Activated CD8-positive, alpha-beta T cell treated with anti-CD3 and anti-CD28 coated beads, Interleukin-2, amount 10 ng/mL, durations not matched to agents 7 days and 5 days (primary cell): ENCODE measurements at regions not wholly inside any gene's neighbourhood (a gene's known extent, or its start where the extent isn't known, plus 50 kb on each side); places are given as distances from the start of the nearest gene placed in this dataset.

Source experiments
- ATAC-seq: fragments of 150-1000 bp; cut with Tn5 transposase; one replicate; pipeline ENCODE4 v1.10.0; 2021; ENCODE audit warnings: moderate library complexity
- CTCF ChIA-PET: fragments of 350-600 bp; sonication (Branson Sonifier 250); formaldehyde crosslinking; loops from one replicate; lab custom pipeline; 2021; ENCODE audit warnings: antibody characterized with exemption; lab: Charles Lee
- POLR2A ChIA-PET: fragments of 350-600 bp; sonication (Branson Sonifier 250); formaldehyde crosslinking; loops from one replicate; lab custom pipeline; 2021; ENCODE audit warnings: antibody characterized with exemption; lab: Charles Lee
- DNase-seq: peaks from one replicate; pipeline ENCODE4 v3.0.0-alpha.2; 2020
- H3K27ac Mint-ChIP-seq: one replicate; pipeline ENCODE4 v1.8.0; 2021; ENCODE audit warnings: mild to moderate bottlenecking, mixed read lengths
- H3K27me3 Mint-ChIP-seq: one replicate; pipeline ENCODE4 v1.8.0; 2021; ENCODE audit warnings: low read depth, mixed read lengths
- H3K36me3 Mint-ChIP-seq: one replicate; pipeline ENCODE4 v1.8.0; 2021; ENCODE audit warnings: low read depth, mixed read lengths
- H3K4me1 Mint-ChIP-seq: one replicate; pipeline ENCODE4 v1.8.0; 2021; ENCODE audit warnings: low read depth, mixed read lengths
- H3K4me3 Mint-ChIP-seq: one replicate; pipeline ENCODE4 v1.8.0; 2021; ENCODE audit warnings: mild to moderate bottlenecking, mixed read lengths
- H3K9me3 Mint-ChIP-seq: one replicate; pipeline ENCODE4 v1.8.0; 2022; ENCODE audit warnings: mixed read lengths; ENCODE audit not compliant: insufficient read depth

DNA sequence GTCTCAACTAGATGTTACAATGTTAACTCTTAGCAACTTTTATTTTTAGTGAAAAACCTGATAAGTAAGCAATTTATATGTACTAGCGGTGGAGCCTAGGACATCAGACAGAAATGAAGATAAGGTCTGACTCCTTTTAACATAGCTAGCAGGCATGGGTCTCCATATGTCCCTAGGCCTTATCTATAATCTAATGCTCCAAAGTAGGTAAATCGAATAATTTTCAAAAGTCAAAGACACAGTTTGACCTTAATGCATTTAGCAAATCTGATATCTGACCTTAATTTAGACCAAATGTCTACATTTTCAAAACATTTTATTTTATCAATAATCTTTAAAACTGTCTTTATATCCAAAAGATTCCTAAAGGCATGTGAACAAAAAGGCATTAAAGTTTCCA, 305.0 kb upstream of the CCNH start:
- no peak overlapping the region for H3K4me3 Mint-ChIP-seq
- ATAC-seq: no peak
- no peak overlapping the region for H3K27ac Mint-ChIP-seq
- no peaks in the 10 kb centered on the region for H3K4me1 Mint-ChIP-seq
- H3K27me3 Mint-ChIP-seq: no peaks in the 10 kb centered on the region
- POLR2A ChIA-PET: no interaction called here
- CTCF ChIA-PET: no interaction called here
- H3K9me3 Mint-ChIP-seq: no peaks in the 10 kb centered on the region
- no peaks in the 10 kb centered on the region for H3K36me3 Mint-ChIP-seq
- no peak for DNase-seq

DNA sequence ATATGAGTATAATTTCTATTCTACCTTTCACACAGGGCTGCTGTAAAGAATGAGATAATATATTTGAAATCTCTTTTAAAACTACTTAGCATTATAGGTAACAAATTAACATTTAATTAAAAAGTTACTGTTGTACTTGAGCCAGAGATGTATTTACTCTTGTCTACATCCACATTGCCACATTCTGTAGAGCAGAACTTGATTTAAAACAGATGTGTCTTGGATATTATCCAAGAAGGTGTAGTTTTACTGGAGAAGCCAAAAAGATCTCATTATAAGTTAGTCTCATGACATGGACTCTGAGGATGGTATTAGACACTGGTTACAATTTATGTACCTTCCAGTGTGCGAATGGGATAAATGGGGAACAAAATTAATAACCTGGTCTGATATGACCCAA, 293.1 kb upstream of the CCNH start:
- CTCF ChIA-PET: no interaction called here
- no peak overlapping the region for H3K4me3 Mint-ChIP-seq
- no peaks in the 10 kb centered on the region for H3K27me3 Mint-ChIP-seq
- no peak for ATAC-seq
- no peak overlapping the region for H3K27ac Mint-ChIP-seq
- no peaks in the 10 kb centered on the region for H3K9me3 Mint-ChIP-seq
- H3K4me1 Mint-ChIP-seq: no peaks in the 10 kb centered on the region
- no peaks in the 10 kb centered on the region for H3K36me3 Mint-ChIP-seq
- DNase-seq: no peak
- POLR2A ChIA-PET: no interaction called here

DNA sequence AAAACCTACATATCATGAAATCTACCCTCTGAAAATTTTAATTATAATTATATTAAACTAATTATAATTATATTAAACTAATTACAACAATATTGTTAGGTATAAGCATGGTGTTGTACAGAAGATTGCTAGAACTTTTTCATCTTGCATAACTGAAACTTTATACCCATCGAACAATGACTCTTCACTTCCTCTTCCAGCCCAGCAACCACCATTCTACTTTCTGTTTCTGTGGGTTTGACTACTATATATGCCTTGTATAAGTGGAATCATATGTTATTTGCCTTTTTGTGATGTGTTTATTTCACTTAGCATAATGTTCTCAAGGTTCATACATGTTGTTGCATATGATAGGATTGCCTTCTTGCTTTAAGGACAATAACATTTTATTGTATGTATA, 274.2 kb upstream of the CCNH start:
- Mint-ChIP-seq H3K9me3 (peaks cover 3% of the 10 kb centered on the region), H3K4me1 (peaks cover 2% of the 10 kb centered on the region), H3K4me3 (no peak overlapping the region), H3K36me3 (no peaks in the 10 kb centered on the region), H3K27ac (no peak overlapping the region), H3K27me3 (no peaks in the 10 kb centered on the region)
- POLR2A ChIA-PET: no interaction called here
- ATAC-seq (no peak), DNase-seq (no peak)
- CTCF ChIA-PET: no interaction called here

DNA sequence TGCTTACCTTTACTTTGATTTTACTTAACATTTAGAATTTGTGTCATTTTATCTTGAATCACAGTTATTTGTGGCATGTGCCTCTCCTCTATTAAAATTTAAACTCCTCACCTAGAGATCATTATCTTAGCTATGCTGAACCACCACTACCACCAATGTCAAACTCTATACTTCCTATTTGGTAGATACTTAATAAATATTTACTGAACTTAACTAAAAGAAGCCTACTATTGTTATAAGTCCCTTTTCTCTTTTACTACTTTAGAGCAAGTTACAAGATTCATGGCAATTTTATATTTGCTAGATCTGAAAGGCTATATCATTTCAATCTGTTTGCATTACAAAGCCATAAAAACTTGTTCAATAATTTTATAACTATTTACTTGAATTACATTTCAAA, 273.3 kb upstream of the CCNH start:
- no peak for DNase-seq
- ChIA-PET POLR2A (no interaction called here), CTCF (no interaction called here)
- Mint-ChIP-seq H3K36me3 (no peaks in the 10 kb centered on the region), H3K27ac (no peak overlapping the region), H3K4me1 (peaks cover 2% of the 10 kb centered on the region), H3K4me3 (no peak overlapping the region), H3K9me3 (peaks cover 3% of the 10 kb centered on the region), H3K27me3 (no peaks in the 10 kb centered on the region)
- no peak for ATAC-seq

DNA sequence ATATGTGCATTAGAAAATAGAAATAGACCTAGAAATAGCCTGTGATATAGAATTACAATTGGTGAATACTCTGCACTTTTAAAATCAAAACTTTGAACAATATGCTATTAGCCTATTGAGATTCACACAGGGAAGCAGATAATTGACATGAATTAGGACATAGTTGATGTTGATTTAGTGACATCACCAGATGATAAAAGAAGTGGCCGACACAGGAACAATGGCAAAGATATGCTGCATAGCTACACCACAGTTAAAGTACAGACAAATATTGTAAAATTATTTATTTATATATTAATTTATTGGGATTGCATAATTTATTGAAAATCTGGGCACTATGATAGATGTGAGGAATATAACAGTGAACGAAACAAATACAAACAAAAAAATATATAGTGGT, 261.5 kb upstream of the CCNH start:
- ATAC-seq (no peak), DNase-seq (no peak)
- Mint-ChIP-seq H3K36me3 (no peaks in the 10 kb centered on the region), H3K9me3 (no peaks in the 10 kb centered on the region), H3K4me1 (no peaks in the 10 kb centered on the region), H3K27me3 (no peaks in the 10 kb centered on the region), H3K27ac (no peak overlapping the region), H3K4me3 (no peak overlapping the region)
- CTCF ChIA-PET: no interaction called here
- POLR2A ChIA-PET: no interaction called here

DNA sequence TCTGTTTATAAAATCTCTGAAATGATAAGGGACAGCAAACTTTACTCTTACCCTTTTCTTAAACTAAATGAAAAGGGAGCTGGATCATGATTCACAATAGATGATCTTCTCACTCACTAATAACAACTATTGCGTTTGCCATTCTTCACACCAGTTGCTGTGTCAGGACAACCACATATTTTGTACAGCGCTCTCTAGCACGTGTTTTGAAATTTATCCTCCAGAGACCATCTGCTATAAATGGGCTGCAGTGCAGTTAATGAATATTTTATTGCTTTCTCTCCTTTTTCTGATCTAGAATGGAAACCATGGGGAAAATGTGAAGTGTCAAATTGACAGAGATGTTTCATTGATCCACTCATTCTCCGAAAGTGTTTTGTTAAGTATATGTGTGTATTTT, 258.4 kb upstream of the CCNH start:
- ChIA-PET CTCF (no interaction called here), POLR2A (no interaction called here)
- H3K4me1 Mint-ChIP-seq: no peaks in the 10 kb centered on the region
- H3K27me3 Mint-ChIP-seq: no peaks in the 10 kb centered on the region
- no peak for DNase-seq
- no peaks in the 10 kb centered on the region for H3K9me3 Mint-ChIP-seq
- H3K27ac Mint-ChIP-seq: no peak overlapping the region
- ATAC-seq: no peak
- no peak overlapping the region for H3K4me3 Mint-ChIP-seq
- no peaks in the 10 kb centered on the region for H3K36me3 Mint-ChIP-seq

DNA sequence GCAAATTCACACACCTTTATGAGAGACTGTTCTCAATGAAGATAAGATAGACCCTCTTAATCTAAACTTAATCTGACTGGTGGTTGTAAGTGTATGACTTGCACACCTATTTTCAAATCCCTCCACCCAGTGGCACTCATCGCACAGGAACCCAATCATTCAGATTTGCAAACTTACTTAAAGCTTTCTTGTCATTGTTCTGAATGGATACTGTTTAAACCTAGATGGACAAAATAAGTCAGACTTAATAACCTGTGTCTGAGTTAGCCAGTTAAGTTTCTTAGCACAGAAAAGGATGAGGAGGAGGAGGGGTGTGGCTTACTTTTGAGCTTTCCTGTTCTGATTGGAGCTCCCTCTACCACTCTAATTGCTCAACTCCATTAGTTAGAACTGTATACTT, 252.4 kb upstream of the CCNH start:
- CTCF ChIA-PET: no interaction called here
- no peak overlapping the region for H3K4me3 Mint-ChIP-seq
- no peak for ATAC-seq
- H3K36me3 Mint-ChIP-seq: no peaks in the 10 kb centered on the region
- no peaks in the 10 kb centered on the region for H3K4me1 Mint-ChIP-seq
- no peaks in the 10 kb centered on the region for H3K27me3 Mint-ChIP-seq
- H3K9me3 Mint-ChIP-seq: no peaks in the 10 kb centered on the region
- POLR2A ChIA-PET: interaction anchor here (1.0 kb wide), 1 partner anchor 475 kb away, joined by 3 read pairs; no protein-coding TSS in a partner anchor
- no peak overlapping the region for H3K27ac Mint-ChIP-seq
- no peak for DNase-seq

DNA sequence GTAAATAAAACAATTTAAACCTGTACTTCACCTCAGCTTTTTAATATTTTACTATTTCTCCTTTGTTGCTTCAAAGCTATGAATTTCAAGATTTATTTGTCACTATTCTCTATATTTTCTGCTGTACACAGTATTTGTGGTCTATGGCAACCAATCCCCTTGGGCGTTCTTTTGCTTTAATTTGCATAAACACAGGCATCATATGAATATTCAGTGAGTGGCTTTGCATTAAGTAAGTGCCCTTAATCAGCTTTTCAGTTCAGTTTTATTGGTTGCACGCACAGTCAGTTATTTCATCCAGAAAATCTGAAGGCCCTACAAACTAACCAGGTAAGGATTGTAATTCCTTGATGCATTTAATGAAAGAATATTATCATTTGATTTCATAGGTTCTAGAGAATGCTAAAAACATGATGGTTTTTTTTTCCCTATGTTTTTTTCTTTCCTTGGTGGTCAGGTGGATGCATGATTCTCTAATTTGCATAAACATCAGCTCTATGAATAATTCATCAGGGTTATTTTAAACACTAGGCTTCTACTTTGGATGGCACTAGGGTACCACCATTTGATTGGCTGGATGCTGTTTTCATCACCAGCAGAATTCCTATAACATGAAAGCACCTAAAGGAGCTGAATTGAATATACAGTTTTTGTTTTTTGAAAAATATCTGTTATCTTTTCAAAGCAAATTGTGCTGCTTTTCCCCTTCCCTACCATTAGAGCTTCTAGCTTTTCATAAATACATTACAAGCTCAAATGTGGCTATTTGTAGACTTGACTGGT, 249.2 kb upstream of the CCNH start:
- no peak for ATAC-seq
- ChIA-PET CTCF (interaction anchor here (1.2 kb wide), 1 partner anchor 9 kb away, joined by 3 read pairs; no protein-coding TSS in a partner anchor), POLR2A (interaction anchor here (0.6 kb wide), 1 partner anchor 47 kb away, joined by 3 read pairs; no protein-coding TSS in a partner anchor)
- DNase-seq: no peak
- no peaks in the 10 kb centered on the region for H3K27me3 Mint-ChIP-seq
- H3K4me1 Mint-ChIP-seq: no peaks in the 10 kb centered on the region
- H3K4me3 Mint-ChIP-seq: no peak overlapping the region
- H3K36me3 Mint-ChIP-seq: no peaks in the 10 kb centered on the region
- H3K27ac Mint-ChIP-seq: no peak overlapping the region
- no peaks in the 10 kb centered on the region for H3K9me3 Mint-ChIP-seq

DNA sequence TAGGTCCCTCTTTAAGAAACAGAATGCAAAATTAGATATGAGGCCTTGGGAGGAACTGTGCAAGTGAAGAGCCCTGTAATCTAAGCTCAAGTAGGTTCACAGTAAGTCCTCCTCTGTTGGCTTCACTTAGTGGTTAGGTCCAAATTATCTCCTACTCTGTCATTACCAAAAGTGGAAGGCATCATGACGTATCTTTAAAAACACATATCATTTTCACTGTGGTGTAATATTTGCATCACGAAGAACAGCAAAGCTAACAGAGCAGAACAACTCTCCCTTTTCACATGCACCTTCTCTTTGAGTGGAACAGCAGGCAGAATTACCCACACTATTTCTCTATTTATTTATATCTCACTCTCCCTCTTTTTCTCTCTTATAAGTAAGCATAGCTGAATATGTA, 240.5 kb upstream of the CCNH start:
- no peaks in the 10 kb centered on the region for H3K27me3 Mint-ChIP-seq
- no peak overlapping the region for H3K27ac Mint-ChIP-seq
- no peaks in the 10 kb centered on the region for H3K9me3 Mint-ChIP-seq
- POLR2A ChIA-PET: no interaction called here
- H3K4me3 Mint-ChIP-seq: no peak overlapping the region
- no peaks in the 10 kb centered on the region for H3K36me3 Mint-ChIP-seq
- DNase-seq (no peak), ATAC-seq (no peak)
- H3K4me1 Mint-ChIP-seq: no peaks in the 10 kb centered on the region
- CTCF ChIA-PET: interaction anchor here (1.0 kb wide), 1 partner anchor 9 kb away, joined by 3 read pairs; no protein-coding TSS in a partner anchor

DNA sequence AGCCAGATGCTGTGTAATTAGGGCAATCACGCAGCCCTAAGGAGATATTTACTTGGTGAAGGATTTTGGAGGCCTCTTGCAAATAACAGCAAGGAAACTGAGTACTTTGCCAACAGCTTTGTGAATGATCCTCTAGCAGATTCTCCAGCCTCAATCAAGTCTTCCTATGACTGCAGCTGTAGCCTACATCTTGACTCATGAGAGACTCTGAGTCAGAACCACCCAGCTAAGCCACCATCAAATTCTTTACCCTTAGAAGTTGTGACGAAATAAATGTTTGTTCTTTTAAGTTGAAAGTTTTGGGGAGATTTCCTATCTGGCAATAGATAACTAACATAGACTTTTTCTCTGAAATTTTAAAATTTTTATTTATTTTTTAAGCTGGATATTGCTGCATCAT, 237.6 kb upstream of the CCNH start:
- Mint-ChIP-seq H3K4me1 (no peaks in the 10 kb centered on the region), H3K27me3 (no peaks in the 10 kb centered on the region), H3K9me3 (no peaks in the 10 kb centered on the region), H3K4me3 (no peak overlapping the region), H3K36me3 (no peaks in the 10 kb centered on the region), H3K27ac (no peak overlapping the region)
- ChIA-PET CTCF (no interaction called here), POLR2A (no interaction called here)
- ATAC-seq (no peak), DNase-seq (no peak)

DNA sequence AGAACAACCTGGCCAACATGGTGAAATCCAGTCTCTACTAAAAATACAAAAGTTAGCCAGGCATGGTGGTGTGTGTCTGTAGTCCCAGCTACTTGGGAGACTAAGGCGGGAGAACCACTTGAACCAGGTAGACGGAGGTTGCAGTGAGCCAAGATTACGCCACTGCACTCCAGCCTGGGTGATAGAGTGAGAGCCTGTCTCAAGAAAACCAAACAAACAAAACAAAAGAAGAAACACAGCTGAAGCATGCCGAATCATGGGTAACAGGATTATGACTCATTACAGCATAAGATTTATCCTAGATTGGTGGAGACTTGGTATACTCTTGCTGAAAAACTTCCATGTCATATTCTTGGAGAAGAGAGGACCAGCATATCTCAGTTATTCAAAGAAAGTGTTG, 236.7 kb upstream of the CCNH start:
- no peaks in the 10 kb centered on the region for H3K4me1 Mint-ChIP-seq
- ATAC-seq (no peak), DNase-seq (no peak)
- CTCF ChIA-PET: no interaction called here
- POLR2A ChIA-PET: no interaction called here
- H3K27me3 Mint-ChIP-seq: no peaks in the 10 kb centered on the region
- H3K36me3 Mint-ChIP-seq: no peaks in the 10 kb centered on the region
- no peaks in the 10 kb centered on the region for H3K9me3 Mint-ChIP-seq
- no peak overlapping the region for H3K27ac Mint-ChIP-seq
- no peak overlapping the region for H3K4me3 Mint-ChIP-seq

DNA sequence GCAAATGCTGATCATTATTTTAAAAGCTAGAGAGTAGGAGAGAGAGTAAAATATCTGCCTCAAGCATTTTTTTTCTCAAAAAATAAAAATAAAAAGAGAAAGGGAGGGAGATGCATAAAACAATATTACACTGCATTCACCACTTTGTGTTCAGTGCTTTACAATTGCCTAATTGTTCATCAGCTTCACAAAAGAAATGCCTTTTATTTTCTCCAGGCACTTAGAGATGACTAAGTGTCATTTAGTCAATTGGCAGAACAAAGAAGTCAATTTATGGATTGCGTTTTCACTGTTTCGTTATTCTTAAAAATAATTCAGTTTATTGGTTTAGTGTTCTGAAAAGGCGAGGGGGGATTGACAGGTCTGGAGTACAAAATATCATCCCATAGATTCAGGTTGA, 232.5 kb upstream of the CCNH start:
- Mint-ChIP-seq H3K4me3 (no peak overlapping the region), H3K9me3 (no peaks in the 10 kb centered on the region), H3K27ac (no peak overlapping the region), H3K4me1 (no peaks in the 10 kb centered on the region), H3K27me3 (no peaks in the 10 kb centered on the region), H3K36me3 (no peaks in the 10 kb centered on the region)
- CTCF ChIA-PET: no interaction called here
- POLR2A ChIA-PET: no interaction called here
- DNase-seq: no peak
- no peak for ATAC-seq

DNA sequence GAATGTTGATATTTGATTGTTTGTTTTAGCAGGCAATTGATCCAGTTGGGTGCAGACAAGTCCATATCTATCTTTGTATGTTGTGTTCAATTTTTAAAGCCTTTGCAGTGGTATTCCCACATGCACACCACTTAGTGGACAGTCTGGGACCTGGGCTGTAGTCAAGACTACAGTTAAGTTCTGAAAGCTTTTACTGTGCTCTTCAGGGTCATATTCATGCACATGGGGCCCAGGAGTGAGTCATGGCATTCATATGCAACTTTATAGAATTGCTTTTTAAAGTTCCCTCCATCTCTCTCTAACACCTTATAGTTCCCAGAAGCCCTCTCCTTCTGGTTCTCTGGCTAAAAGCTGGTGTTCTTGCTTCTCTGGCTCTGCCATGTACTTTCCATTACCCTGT, 228.2 kb upstream of the CCNH start:
- ChIA-PET CTCF (no interaction called here), POLR2A (no interaction called here)
- no peak for DNase-seq
- no peak for ATAC-seq
- Mint-ChIP-seq H3K36me3 (no peaks in the 10 kb centered on the region), H3K27me3 (no peaks in the 10 kb centered on the region), H3K27ac (no peak overlapping the region), H3K4me1 (no peaks in the 10 kb centered on the region), H3K9me3 (no peaks in the 10 kb centered on the region), H3K4me3 (no peak overlapping the region)
